HG02678 (cell line): ENCODE measurements at regions not wholly inside any gene's neighbourhood (a gene's known extent, or its start where the extent isn't known, plus 50 kb on each side); places are given as distances from the start of the nearest gene placed in this dataset.
A peak's percentile ranks its signal among the peaks of the same experiment; 100 is the strongest.

Experiments
- ATAC-seq: cut with Tn5 transposase; IDR thresholded peaks from one replicate; pipeline ENCODE4 v1.9.1; 2021; ENCODE audit warnings: mild to moderate bottlenecking, moderate library complexity; ENCODE audit not compliant: unreplicated experiment

- no peak for ATAC-seq
Observed at GRCh38 chr4:119725011-119725410, 96.4 kb upstream of the PDE5A start.

- no peak for ATAC-seq
Observed at GRCh38 chr4:119722670-119723069, 94.1 kb upstream of the PDE5A start.

- ATAC-seq, result no peak
Observed at GRCh38 chr4:119721878-119722277, 93.3 kb upstream of the PDE5A start.

DNA sequence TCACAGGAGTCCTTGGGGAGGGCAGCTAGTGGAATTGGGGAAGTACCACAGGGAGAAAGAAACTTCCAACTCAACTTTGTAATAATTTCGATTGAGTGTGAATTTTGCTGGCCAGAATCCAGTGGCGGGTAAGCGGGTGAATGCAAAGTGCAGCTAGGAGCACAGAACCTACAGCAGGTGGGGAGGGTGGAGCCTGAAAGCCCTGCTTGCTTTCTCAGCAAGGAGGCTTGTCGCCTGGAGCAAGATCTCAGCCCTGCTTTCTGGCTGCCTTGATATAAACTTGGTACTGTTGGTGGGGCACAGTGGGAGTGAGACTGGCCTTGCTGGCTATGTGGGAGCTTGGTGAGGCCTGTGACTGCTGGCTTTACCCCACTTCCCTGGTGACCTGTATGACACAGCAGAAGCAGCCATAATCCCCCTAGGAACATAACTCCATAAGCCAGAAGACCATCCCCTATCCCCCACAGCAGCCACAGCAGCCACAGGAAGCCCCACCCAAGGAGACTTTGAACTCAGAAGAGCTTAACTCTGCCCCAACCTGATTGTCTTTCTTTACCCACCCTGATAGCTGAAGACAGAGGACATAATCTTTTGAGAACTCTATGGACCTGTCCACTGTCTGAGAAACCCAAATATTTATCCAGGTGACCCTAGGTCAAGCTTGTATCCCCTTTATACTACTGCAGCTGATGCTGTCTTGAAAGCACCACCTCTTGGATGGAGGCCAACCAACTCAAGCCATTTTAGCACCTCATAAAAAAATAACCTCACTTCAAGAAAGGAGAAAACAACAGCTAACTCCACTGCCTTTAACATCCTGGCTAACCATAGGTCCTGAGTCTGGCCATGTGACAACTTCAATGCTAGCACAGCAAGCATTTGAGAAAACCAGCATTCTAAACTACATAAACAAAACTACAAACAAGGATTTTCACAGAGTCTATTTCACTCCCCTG, 87.2 kb upstream of the PDE5A start:
- ATAC-seq, result no peak

DNA sequence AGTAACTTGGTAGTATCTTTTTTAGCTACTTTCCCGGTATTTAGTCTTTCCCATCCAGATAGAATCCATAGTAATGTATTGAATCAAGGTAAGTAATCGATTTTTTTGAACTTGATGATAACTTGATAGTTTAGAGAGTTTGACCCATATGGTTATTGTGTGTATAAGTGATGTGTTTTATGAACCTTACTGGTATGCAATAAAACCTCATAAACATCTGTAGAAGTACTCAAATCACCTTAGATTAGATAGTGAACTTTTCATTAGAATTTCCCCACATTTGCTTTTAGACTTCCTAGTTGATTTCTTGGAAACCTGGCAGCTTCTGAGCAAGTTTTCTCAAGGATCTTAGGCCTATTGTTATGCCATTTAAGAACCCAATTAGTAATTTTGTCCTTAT, 80.8 kb upstream of the PDE5A start:
- no peak for ATAC-seq

GRCh38 chr4:119707336-119707735, 78.7 kb upstream of the PDE5A start:
- no peak for ATAC-seq

GRCh38 chr4:119706804-119707203, 78.2 kb upstream of the PDE5A start:
- no peak for ATAC-seq

DNA sequence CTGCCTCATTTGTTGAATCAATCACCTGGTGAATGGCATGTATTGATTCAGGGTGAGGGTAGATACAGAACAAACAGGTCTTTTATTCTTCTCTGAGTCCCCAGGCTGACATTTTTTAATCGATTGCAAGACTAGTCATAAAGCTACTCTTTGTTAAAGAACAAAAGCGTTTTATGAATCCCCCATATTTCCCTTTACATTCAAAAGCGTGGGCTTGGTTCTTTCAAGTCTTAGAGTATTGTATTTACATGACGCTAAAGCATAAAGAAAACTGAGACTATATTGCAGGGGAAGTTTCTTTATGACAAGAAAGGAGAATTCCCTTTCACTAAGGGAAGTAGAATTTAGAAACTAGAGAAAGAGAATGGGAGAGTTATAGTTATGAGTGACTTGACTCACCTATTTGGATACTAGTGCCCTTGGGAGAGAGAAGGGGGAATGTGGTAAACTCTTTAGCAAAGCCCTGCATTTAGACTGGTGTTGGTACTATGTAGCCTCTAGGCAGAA, 69.3 kb upstream of the PDE5A start:
- peak; percentile 59 for ATAC-seq

- ATAC-seq, result no peak
Observed at GRCh38 chr4:119696963-119697362, 68.4 kb upstream of the PDE5A start.

DNA sequence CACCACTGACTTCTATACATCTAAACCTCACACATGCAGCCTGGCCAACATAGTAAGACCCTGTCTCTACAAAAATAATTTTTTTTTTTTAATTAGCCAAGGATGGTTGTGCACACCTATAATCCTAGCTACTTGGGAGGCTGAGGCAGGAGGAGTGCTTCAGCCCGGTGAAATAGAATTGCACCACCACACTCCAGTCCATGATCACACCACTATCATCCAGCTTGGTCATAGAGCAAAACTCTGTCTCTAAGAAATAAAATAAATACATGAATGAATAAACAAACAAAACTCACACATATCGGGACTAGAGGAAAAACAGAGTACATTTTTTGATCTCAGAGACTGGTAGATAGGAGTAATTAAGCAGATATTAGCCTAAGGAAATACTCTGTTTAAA, 66.6 kb upstream of the PDE5A start:
- ATAC-seq, result no peak

DNA sequence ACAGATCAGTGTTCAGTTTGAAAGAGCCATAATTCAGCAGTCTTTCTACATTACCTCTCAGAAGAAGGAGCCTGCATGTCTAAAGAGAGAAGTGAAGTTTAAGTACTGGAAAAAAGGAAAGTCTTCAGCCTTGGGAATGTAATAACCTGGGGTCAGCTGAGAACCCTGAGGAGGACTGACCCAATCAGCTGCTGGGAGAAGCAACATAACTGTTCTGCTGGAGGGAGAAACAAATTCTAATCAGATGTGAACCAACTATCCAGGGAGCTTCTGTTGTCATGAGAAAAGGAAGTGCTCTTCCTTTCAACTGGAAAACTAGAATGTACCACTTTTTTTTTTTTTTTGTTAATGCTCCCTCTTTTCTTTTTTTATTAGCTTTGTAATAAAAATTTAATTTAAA, 64.5 kb upstream of the PDE5A start:
- ATAC-seq, result no peak

DNA sequence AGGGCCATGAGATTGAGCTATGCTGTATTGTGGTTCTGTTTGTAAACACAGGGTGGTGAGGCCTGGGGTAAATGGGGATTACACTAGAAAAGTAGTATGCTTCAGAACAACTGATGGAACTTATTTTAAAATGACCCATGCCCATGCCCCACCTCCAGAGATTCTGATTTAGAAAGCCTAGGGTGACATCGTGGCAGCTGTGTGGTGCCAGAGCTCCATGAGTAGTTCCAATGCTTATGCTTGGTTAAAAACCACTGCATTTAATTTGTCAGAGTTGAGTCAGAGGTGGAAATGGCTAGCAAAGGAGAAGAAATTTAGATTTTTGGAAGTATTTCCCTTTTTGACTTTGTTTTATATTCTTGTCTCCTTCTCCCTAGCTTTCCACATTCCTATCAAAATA, 63.4 kb upstream of the PDE5A start:
- no peak for ATAC-seq

GRCh38 chr4:119690871-119691270, 62.3 kb upstream of the PDE5A start:
- ATAC-seq, result no peak

GRCh38 chr4:119688446-119688845, 59.8 kb upstream of the PDE5A start:
- ATAC-seq, result no peak

GRCh38 chr4:119684463-119684862, 55.9 kb upstream of the PDE5A start:
- no peak for ATAC-seq

DNA sequence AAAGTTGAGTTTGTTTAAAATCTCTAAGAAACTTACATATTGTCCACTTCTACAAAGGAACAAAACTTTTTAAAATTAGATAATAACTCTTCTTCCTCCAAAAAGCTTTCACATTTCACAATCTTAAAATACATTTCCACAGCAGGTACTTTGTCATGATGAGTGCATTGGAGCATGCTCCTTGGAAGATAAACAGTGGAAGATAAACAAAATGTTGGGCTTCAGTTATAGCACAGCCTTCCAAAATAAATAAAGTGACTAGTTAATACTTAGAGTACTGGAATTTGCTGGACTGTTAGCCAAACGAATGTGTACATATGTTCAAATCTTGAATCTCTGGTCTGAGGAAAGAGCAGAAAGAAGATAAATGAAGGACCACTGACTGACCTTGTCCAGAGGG, 54.9 kb upstream of the PDE5A start:
- ATAC-seq, result no peak

DNA sequence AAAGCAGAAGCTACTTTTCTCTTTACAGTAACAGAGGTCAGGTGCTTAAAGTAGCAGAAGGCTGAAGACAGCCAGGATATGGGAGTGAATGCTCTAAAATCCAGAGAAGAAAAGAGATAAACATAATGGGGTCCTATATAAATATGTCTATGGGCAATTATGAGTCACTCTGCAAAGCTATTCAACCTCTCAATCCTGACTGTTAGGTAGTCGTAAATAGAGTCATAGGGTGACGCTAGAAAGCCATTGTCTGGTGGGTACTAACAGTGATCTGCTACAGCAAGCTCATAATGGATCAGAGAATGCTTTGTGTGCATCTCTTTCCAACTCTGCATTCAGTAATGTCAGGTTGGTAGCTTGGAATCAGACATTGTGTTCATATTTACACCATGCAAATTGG, 53.5 kb upstream of the PDE5A start:
- ATAC-seq, result no peak

- no peak for ATAC-seq
Observed at GRCh38 chr4:119679251-119679650, 50.6 kb upstream of the PDE5A start.

GRCh38 chr4:119678761-119679160, 50.2 kb upstream of the PDE5A start:
- no peak for ATAC-seq
